ENCODE measurements at regions not wholly inside any gene's neighbourhood (a gene's known extent, or its start where the extent isn't known, plus 50 kb on each side); places are given as distances from the start of the nearest gene placed in this dataset.
"Not testable (repeated sequence)": the region's sequence is repeated elsewhere in the genome, so short reads cannot be mapped to it uniquely, and the experiment has no call there.

DNA sequence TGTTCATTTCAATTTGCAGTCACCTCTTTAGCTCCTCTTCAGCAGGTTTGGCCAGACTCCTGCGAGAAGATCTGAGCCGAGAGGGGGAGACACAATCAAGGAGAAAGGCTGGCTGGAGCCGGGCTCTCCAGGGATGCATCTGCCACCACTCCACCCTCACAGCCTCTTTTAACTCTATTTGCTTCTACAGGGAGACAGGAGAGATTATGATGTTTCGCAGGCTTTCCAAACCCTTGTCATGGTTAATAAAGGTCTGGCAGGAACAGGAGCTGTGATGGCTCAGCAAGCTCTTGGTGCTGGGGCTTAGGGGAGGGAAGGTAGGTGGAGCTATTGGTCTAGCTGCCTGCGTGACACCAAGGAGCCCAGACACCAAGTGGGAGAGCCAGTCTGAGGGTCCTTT, 448.1 kb upstream of the PODXL start:
- no peak overlapping the region for H3K27ac ChIP-seq (ENCODE audit: insufficient read depth in 1 of 2, low read depth in 1 of 2, low read length in 2 of 2, poor library complexity in 1 of 2, severe bottlenecking in 2 of 2)
- H3K4me3 ChIP-seq (ENCODE audit: control insufficient read depth in 1 of 7, extremely low read depth in 1 of 7, insufficient read depth in 4 of 7, low read depth in 2 of 7, low read length in 6 of 7): no peak overlapping the region
- peaks cover 0 to 2% (median 0%) of the 10 kb centered on the region in 5 experiments for H3K9me3 ChIP-seq (ENCODE audit: control extremely low read depth in 1 of 5, control insufficient read depth in 4 of 5, insufficient read depth in 2 of 5, low read depth in 1 of 5, low read length in 4 of 5)
- WGBS (ENCODE audit: insufficient coverage): 54% methylated on average over 2 of the region's 5 CpGs
- CTCF ChIA-PET: no interaction called here
- H3K27me3 ChIP-seq (replicated peaks in 2 of 5; ENCODE audit: control insufficient read depth in 4 of 5, insufficient read depth in 5 of 5, low read length in 4 of 5): peaks cover 0 to 7% (median 0%) of the 10 kb centered on the region in 5 experiments
- H3K36me3 ChIP-seq (ENCODE audit: control insufficient read depth in 4 of 4, insufficient read depth in 4 of 4, low read length in 3 of 4): no peaks in the 10 kb centered on the region
- POLR2A ChIA-PET: no interaction called here
- H3K4me1 ChIP-seq (ENCODE audit: control extremely low read depth in 1 of 4, control insufficient read depth in 4 of 4, insufficient read depth in 4 of 4, low read length in 3 of 4): no peaks in the 10 kb centered on the region
- no peak for DNase-seq

DNA sequence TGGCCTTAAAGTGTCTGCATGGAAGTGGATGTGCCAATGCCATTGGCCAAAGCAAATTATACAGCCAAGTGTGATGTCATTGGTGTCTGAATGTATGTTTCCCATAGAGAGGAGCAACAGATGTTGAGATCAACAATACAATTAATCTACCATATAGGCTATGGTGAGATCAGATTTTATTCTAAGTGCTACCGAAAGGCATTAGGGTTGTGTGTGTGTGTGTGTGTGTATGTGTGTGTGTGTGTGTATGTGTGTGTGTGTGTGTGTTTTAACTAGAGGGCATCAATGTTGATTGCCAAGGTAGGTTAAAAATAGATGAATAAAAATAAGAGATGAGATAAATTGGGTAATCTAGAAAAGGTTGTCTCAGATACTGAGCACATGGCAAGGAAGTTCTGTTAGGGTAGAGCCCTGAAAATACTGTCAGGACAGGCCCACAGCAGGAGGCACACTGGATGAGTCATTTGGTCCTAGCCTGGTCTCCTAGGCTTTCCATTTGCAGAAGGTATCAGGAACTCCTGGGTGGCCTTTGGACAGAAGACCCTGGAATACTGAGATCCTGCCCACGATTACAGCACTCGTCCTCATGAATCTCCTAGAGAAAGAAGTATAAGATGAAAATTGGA, 446.0 kb upstream of the PODXL start:
- POLR2A ChIA-PET: no interaction called here
- CTCF ChIA-PET: no interaction called here
- no peak overlapping the region for H3K27ac ChIP-seq (ENCODE audit: insufficient read depth in 1 of 2, low read depth in 1 of 2, low read length in 2 of 2, poor library complexity in 1 of 2, severe bottlenecking in 2 of 2)
- H3K9me3 ChIP-seq (ENCODE audit: control extremely low read depth in 1 of 5, control insufficient read depth in 4 of 5, insufficient read depth in 2 of 5, low read depth in 1 of 5, low read length in 4 of 5): no peaks in the 10 kb centered on the region
- no peaks in the 10 kb centered on the region for H3K4me1 ChIP-seq (ENCODE audit: control extremely low read depth in 1 of 4, control insufficient read depth in 4 of 4, insufficient read depth in 4 of 4, low read length in 3 of 4)
- no peaks in the 10 kb centered on the region for H3K36me3 ChIP-seq (ENCODE audit: control insufficient read depth in 4 of 4, insufficient read depth in 4 of 4, low read length in 3 of 4)
- peaks cover 0 to 7% (median 0%) of the 10 kb centered on the region in 5 experiments for H3K27me3 ChIP-seq (replicated peaks in 2 of 5; ENCODE audit: control insufficient read depth in 4 of 5, insufficient read depth in 5 of 5, low read length in 4 of 5)
- WGBS (ENCODE audit: insufficient coverage): no CpG with 5 or more reads among the region's 3 CpGs
- no peak overlapping the region for H3K4me3 ChIP-seq (ENCODE audit: control insufficient read depth in 1 of 7, extremely low read depth in 1 of 7, insufficient read depth in 4 of 7, low read depth in 2 of 7, low read length in 6 of 7)
- DNase-seq: no peak

DNA sequence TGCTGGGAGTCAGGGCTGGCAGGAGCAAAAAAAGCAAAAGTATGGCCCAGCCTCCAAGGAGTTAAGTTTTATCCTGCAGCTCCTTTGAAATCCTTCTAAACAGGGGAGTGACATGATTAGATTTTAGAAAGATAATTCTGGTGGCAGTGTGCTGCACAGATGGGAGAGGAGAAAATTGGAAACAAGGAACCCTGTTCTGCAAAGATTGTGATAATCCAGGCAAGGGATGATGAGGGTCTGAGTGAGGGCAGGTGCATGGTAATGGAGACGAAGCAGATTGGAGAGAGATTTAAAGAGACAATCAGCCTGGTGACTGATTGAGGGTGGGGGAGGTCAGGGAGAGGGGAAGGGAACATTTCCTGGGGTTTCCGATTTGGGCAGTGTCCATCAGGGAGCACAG, 444.7 kb upstream of the PODXL start:
- H3K4me3 ChIP-seq (ENCODE audit: control insufficient read depth in 1 of 7, extremely low read depth in 1 of 7, insufficient read depth in 4 of 7, low read depth in 2 of 7, low read length in 6 of 7): no peak overlapping the region
- WGBS (ENCODE audit: insufficient coverage): 62% methylated on average over 2 of the region's 2 CpGs
- H3K27ac ChIP-seq (ENCODE audit: insufficient read depth in 1 of 2, low read depth in 1 of 2, low read length in 2 of 2, poor library complexity in 1 of 2, severe bottlenecking in 2 of 2): no peak overlapping the region
- no peak for DNase-seq
- no peaks in the 10 kb centered on the region for H3K4me1 ChIP-seq (ENCODE audit: control extremely low read depth in 1 of 4, control insufficient read depth in 4 of 4, insufficient read depth in 4 of 4, low read length in 3 of 4)
- POLR2A ChIA-PET: no interaction called here
- H3K9me3 ChIP-seq (ENCODE audit: control extremely low read depth in 1 of 5, control insufficient read depth in 4 of 5, insufficient read depth in 2 of 5, low read depth in 1 of 5, low read length in 4 of 5): no peaks in the 10 kb centered on the region
- H3K36me3 ChIP-seq (ENCODE audit: control insufficient read depth in 4 of 4, insufficient read depth in 4 of 4, low read length in 3 of 4): no peaks in the 10 kb centered on the region
- CTCF ChIA-PET: no interaction called here
- H3K27me3 ChIP-seq (replicated peaks in 2 of 5; ENCODE audit: control insufficient read depth in 4 of 5, insufficient read depth in 5 of 5, low read length in 4 of 5): peaks cover 0 to 12% (median 0%) of the 10 kb centered on the region in 5 experiments

DNA sequence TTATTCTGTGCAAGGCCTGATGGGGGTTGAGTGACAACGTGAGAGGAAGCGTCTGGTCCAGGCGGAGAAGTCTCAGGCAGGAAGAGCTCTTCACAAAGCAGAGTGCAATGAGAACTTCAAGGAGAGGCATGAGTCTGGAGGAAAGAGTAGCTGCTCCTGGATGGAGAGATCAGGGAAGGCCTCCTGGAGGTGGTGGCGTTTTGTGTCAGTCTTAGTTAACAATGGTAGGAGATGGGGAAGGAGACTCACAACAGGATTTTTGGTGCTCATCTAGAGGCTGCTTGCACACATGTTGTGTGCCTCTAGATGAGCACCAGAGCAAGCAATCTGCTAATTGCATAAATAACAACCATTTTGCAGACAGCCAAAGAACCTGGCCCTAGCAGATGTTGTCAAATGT, 442.8 kb upstream of the PODXL start:
- ChIA-PET CTCF (no interaction called here), POLR2A (no interaction called here)
- no peaks in the 10 kb centered on the region for H3K4me1 ChIP-seq (ENCODE audit: control extremely low read depth in 1 of 4, control insufficient read depth in 4 of 4, insufficient read depth in 4 of 4, low read length in 3 of 4)
- H3K27me3 ChIP-seq (replicated peaks in 2 of 5; ENCODE audit: control insufficient read depth in 4 of 5, insufficient read depth in 5 of 5, low read length in 4 of 5): peaks cover 0 to 12% (median 0%) of the 10 kb centered on the region in 5 experiments
- no peaks in the 10 kb centered on the region for H3K9me3 ChIP-seq (ENCODE audit: control extremely low read depth in 1 of 5, control insufficient read depth in 4 of 5, insufficient read depth in 2 of 5, low read depth in 1 of 5, low read length in 4 of 5)
- no peaks in the 10 kb centered on the region for H3K36me3 ChIP-seq (ENCODE audit: control insufficient read depth in 4 of 4, insufficient read depth in 4 of 4, low read length in 3 of 4)
- no peak for DNase-seq
- H3K27ac ChIP-seq (ENCODE audit: insufficient read depth in 1 of 2, low read depth in 1 of 2, low read length in 2 of 2, poor library complexity in 1 of 2, severe bottlenecking in 2 of 2): no peak overlapping the region
- WGBS (ENCODE audit: insufficient coverage): 65% methylated on average over 3 of the region's 4 CpGs
- no peak overlapping the region for H3K4me3 ChIP-seq (ENCODE audit: control insufficient read depth in 1 of 7, extremely low read depth in 1 of 7, insufficient read depth in 4 of 7, low read depth in 2 of 7, low read length in 6 of 7)

DNA sequence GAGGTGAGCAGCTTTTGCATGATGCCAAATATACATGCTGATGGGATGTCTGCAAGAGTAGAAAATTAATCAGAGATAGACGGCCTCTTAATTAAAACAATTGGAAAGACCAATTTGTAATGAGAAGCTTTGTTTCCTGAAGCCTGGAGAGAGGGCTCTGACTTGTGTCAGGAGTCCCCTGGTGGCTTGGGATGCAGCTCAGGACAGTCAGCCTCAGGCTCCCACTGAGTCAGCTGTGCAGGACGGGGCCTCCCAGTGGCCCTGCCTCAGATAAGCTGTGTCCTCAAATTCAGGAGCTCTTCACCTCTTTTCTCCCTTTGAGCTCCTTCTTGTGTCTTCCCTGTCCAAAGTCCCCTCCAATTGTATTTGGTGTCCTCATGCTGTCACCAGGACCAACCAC, 438.9 kb upstream of the PODXL start:
- Histone ChIP-seq H3K27me3 (replicated peaks in 2 of 5; ENCODE audit: control insufficient read depth in 4 of 5, insufficient read depth in 5 of 5, low read length in 4 of 5) (peaks cover 0 to 5% (median 0%) of the 10 kb centered on the region in 5 experiments), H3K36me3 (ENCODE audit: control insufficient read depth in 4 of 4, insufficient read depth in 4 of 4, low read length in 3 of 4) (no peaks in the 10 kb centered on the region), H3K9me3 (ENCODE audit: control extremely low read depth in 1 of 5, control insufficient read depth in 4 of 5, insufficient read depth in 2 of 5, low read depth in 1 of 5, low read length in 4 of 5) (no peaks in the 10 kb centered on the region), H3K4me3 (ENCODE audit: control insufficient read depth in 1 of 7, extremely low read depth in 1 of 7, insufficient read depth in 4 of 7, low read depth in 2 of 7, low read length in 6 of 7) (no peak overlapping the region), H3K27ac (ENCODE audit: insufficient read depth in 1 of 2, low read depth in 1 of 2, low read length in 2 of 2, poor library complexity in 1 of 2, severe bottlenecking in 2 of 2) (no peak overlapping the region), H3K4me1 (ENCODE audit: control extremely low read depth in 1 of 4, control insufficient read depth in 4 of 4, insufficient read depth in 4 of 4, low read length in 3 of 4) (no peaks in the 10 kb centered on the region)
- POLR2A ChIA-PET: no interaction called here
- CTCF ChIA-PET: no interaction called here
- WGBS (ENCODE audit: insufficient coverage): 70% methylated on average over 2 of the region's 2 CpGs
- DNase-seq: no peak

DNA sequence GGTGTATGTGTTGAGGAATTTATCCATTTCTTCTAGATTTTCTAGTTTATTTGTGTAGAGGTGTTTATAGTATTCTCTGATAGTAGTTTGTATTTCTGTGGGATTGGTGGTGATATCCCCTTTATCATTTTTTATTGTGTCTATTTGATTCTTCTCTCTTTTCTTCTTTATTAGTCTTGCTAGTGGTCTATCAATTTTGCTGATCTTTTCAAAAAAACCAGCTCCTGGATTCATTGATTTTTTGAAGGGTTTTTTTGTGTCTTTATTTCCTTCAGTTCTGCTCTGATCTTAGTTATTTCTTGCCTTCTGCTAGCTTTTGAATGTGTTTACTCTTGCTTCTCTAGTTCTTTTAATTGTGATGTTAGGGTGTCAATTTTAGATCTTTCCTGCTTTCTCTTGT, 424.6 kb upstream of the PODXL start:
- H3K9me3 ChIP-seq (ENCODE audit: control extremely low read depth in 1 of 5, control insufficient read depth in 4 of 5, insufficient read depth in 2 of 5, low read depth in 1 of 5, low read length in 4 of 5); DNase-seq; H3K27me3 ChIP-seq (replicated peaks in 2 of 5; ENCODE audit: control insufficient read depth in 4 of 5, insufficient read depth in 5 of 5, low read length in 4 of 5); H3K36me3 ChIP-seq (ENCODE audit: control insufficient read depth in 4 of 4, insufficient read depth in 4 of 4, low read length in 3 of 4); H3K27ac ChIP-seq (ENCODE audit: insufficient read depth in 1 of 2, low read depth in 1 of 2, low read length in 2 of 2, poor library complexity in 1 of 2, severe bottlenecking in 2 of 2); H3K4me3 ChIP-seq (ENCODE audit: control insufficient read depth in 1 of 7, extremely low read depth in 1 of 7, insufficient read depth in 4 of 7, low read depth in 2 of 7, low read length in 6 of 7); POLR2A ChIA-PET; CTCF ChIA-PET; H3K4me1 ChIP-seq (ENCODE audit: control extremely low read depth in 1 of 4, control insufficient read depth in 4 of 4, insufficient read depth in 4 of 4, low read length in 3 of 4): not testable (repeated sequence)

DNA sequence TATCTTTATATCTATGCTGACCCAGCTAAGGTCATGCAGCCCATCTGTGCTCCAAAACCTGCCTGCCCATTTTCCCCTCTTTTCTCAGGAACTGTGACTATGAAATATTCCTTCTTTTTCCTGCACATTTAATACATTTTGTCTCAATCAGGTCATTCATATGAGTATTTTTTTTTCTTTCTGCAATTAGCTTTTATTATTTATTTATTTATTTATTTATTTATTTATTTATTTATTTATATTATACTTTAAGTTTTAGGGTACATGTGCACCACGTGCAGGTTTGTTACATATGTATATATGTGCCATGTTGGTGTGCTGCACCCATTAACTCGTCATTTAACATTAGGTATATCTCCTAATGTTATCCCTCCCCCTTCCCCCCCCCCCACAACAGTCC, 421.7 kb upstream of the PODXL start:
- no CpG with 5 or more reads among the region's 2 CpGs for WGBS (ENCODE audit: insufficient coverage)
- DNase-seq; H3K27me3 ChIP-seq (replicated peaks in 2 of 5; ENCODE audit: control insufficient read depth in 4 of 5, insufficient read depth in 5 of 5, low read length in 4 of 5); POLR2A ChIA-PET; H3K36me3 ChIP-seq (ENCODE audit: control insufficient read depth in 4 of 4, insufficient read depth in 4 of 4, low read length in 3 of 4); CTCF ChIA-PET; H3K4me1 ChIP-seq (ENCODE audit: control extremely low read depth in 1 of 4, control insufficient read depth in 4 of 4, insufficient read depth in 4 of 4, low read length in 3 of 4); H3K27ac ChIP-seq (ENCODE audit: insufficient read depth in 1 of 2, low read depth in 1 of 2, low read length in 2 of 2, poor library complexity in 1 of 2, severe bottlenecking in 2 of 2); H3K4me3 ChIP-seq (ENCODE audit: control insufficient read depth in 1 of 7, extremely low read depth in 1 of 7, insufficient read depth in 4 of 7, low read depth in 2 of 7, low read length in 6 of 7); H3K9me3 ChIP-seq (ENCODE audit: control extremely low read depth in 1 of 5, control insufficient read depth in 4 of 5, insufficient read depth in 2 of 5, low read depth in 1 of 5, low read length in 4 of 5): not testable (repeated sequence)

Measured in common myeloid progenitor, CD34-positive (primary cell).